Activated CD8-positive, alpha-beta T cell treated with anti-CD3 and anti-CD28 coated beads for 36 hours (primary cell): ENCODE measurements at regions not wholly inside any gene's neighbourhood (a gene's known extent, or its start where the extent isn't known, plus 50 kb on each side); places are given as distances from the start of the nearest gene placed in this dataset.

Experiments used
- ATAC-seq: fragments of 200-7000 bp; cut with Tn5 transposase; one replicate; pipeline ENCODE4 v1.10.0; 2021; ENCODE audit warnings: mild to moderate bottlenecking, moderate library complexity
- CTCF ChIA-PET: fragments of 350-600 bp; sonication (Branson Sonifier 250); formaldehyde crosslinking; loops from one replicate; lab custom pipeline; 2021; ENCODE audit warnings: antibody characterized with exemption; lab: Charles Lee
- POLR2A ChIA-PET: fragments of 350-600 bp; sonication (Branson Sonifier 250); formaldehyde crosslinking; loops from one replicate; lab custom pipeline; 2021; ENCODE audit warnings: antibody characterized with exemption; lab: Charles Lee
- DNase-seq: peaks from one replicate; pipeline ENCODE4 v3.0.0-alpha.2; 2020
- H3K27ac Mint-ChIP-seq: one replicate; pipeline ENCODE4 v1.8.0; 2021; ENCODE audit warnings: mild to moderate bottlenecking, mixed read lengths
- H3K27me3 Mint-ChIP-seq: one replicate; pipeline ENCODE4 v1.8.0; 2021; ENCODE audit warnings: mixed read lengths
- H3K36me3 Mint-ChIP-seq: one replicate; pipeline ENCODE4 v1.8.0; 2021; ENCODE audit warnings: low read depth, mixed read lengths
- H3K4me1 Mint-ChIP-seq: one replicate; pipeline ENCODE4 v1.8.0; 2021; ENCODE audit warnings: low read depth, mixed read lengths
- H3K4me3 Mint-ChIP-seq: one replicate; pipeline ENCODE4 v1.8.0; 2021; ENCODE audit warnings: mild to moderate bottlenecking, moderate library complexity, mixed read lengths
- H3K9me3 Mint-ChIP-seq: one replicate; pipeline ENCODE4 v1.8.0; 2021; ENCODE audit warnings: mixed read lengths
- intact Hi-C: fragments of 100-400 bp; cut with micrococcal nuclease; formaldehyde crosslinking; loops from one replicate; pipeline ENCODE4 v1.10.0; 2022
- TF ChIP-seq, protein P1 (sequence below): fragments of 200-600 bp; IDR thresholded peaks from one replicate; pipeline ENCODE4 v1.8.0; 2022; ENCODE audit warnings: antibody characterized with exemption, mild to moderate bottlenecking

- no peaks in the 10 kb centered on the region for H3K27me3 Mint-ChIP-seq
- no peak overlapping the region for H3K27ac Mint-ChIP-seq
- TF ChIP-seq, protein P1, sequence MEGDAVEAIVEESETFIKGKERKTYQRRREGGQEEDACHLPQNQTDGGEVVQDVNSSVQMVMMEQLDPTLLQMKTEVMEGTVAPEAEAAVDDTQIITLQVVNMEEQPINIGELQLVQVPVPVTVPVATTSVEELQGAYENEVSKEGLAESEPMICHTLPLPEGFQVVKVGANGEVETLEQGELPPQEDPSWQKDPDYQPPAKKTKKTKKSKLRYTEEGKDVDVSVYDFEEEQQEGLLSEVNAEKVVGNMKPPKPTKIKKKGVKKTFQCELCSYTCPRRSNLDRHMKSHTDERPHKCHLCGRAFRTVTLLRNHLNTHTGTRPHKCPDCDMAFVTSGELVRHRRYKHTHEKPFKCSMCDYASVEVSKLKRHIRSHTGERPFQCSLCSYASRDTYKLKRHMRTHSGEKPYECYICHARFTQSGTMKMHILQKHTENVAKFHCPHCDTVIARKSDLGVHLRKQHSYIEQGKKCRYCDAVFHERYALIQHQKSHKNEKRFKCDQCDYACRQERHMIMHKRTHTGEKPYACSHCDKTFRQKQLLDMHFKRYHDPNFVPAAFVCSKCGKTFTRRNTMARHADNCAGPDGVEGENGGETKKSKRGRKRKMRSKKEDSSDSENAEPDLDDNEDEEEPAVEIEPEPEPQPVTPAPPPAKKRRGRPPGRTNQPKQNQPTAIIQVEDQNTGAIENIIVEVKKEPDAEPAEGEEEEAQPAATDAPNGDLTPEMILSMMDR: no peak
- H3K9me3 Mint-ChIP-seq: no peaks in the 10 kb centered on the region
- intact Hi-C loops: no loop called here
- CTCF ChIA-PET: interaction anchor here (1.1 kb wide), 1 partner anchor 20 kb away, joined by 3 read pairs; no protein-coding TSS in a partner anchor
- H3K4me3 Mint-ChIP-seq: no peak overlapping the region
- DNase-seq (no peak), ATAC-seq (no peak)
- POLR2A ChIA-PET: interaction anchor here (1.0 kb wide), 1 partner anchor 11 kb away, joined by 3 read pairs; no protein-coding TSS in a partner anchor
- no peaks in the 10 kb centered on the region for H3K36me3 Mint-ChIP-seq
- no peaks in the 10 kb centered on the region for H3K4me1 Mint-ChIP-seq
Observed at GRCh38 chr16:85436636-85437165, 176.4 kb upstream of the GSE1 start.

GRCh38 chr16:85437166-85438052, 175.7 kb upstream of the GSE1 start:
- ATAC-seq (no peak), DNase-seq (no peak)
- H3K27me3 Mint-ChIP-seq: no peaks in the 10 kb centered on the region
- ChIA-PET CTCF (interaction anchor here (1.1 kb wide), 1 partner anchor 20 kb away, joined by 3 read pairs; no protein-coding TSS in a partner anchor), POLR2A (no interaction called here)
- H3K4me3 Mint-ChIP-seq: no peak overlapping the region
- intact Hi-C loops: no loop called here
- no peaks in the 10 kb centered on the region for H3K4me1 Mint-ChIP-seq
- no peak overlapping the region for H3K27ac Mint-ChIP-seq
- TF ChIP-seq, protein P1: no peak
- no peaks in the 10 kb centered on the region for H3K36me3 Mint-ChIP-seq
- no peaks in the 10 kb centered on the region for H3K9me3 Mint-ChIP-seq

- no peak overlapping the region for H3K27ac Mint-ChIP-seq
- H3K4me1 Mint-ChIP-seq: no peaks in the 10 kb centered on the region
- ChIA-PET POLR2A (no interaction called here), CTCF (no interaction called here)
- no peaks in the 10 kb centered on the region for H3K9me3 Mint-ChIP-seq
- no peaks in the 10 kb centered on the region for H3K27me3 Mint-ChIP-seq
- DNase-seq (no peak), ATAC-seq (no peak)
- intact Hi-C loops: no loop called here
- TF ChIP-seq, protein P1: no peak
- no peak overlapping the region for H3K4me3 Mint-ChIP-seq
- no peaks in the 10 kb centered on the region for H3K36me3 Mint-ChIP-seq
Observed at GRCh38 chr16:85438981-85439685, 174.0 kb upstream of the GSE1 start.

GRCh38 chr16:85440744-85441143, 172.4 kb upstream of the GSE1 start:
- CTCF ChIA-PET: interaction anchor here (0.7 to 2.0 kb wide), 2 partner anchors 12 to 169 kb away, joined by 6 to 8 read pairs; no protein-coding TSS in a partner anchor
- H3K9me3 Mint-ChIP-seq: no peaks in the 10 kb centered on the region
- ATAC-seq (no peak), DNase-seq (no peak)
- POLR2A ChIA-PET: no interaction called here
- H3K4me3 Mint-ChIP-seq: no peak overlapping the region
- H3K4me1 Mint-ChIP-seq: peaks cover 6% of the 10 kb centered on the region
- H3K27ac Mint-ChIP-seq: no peak overlapping the region
- intact Hi-C loops: no loop called here
- no peaks in the 10 kb centered on the region for H3K36me3 Mint-ChIP-seq
- no peaks in the 10 kb centered on the region for H3K27me3 Mint-ChIP-seq
- TF ChIP-seq, protein P1: no peak
